Liver (tissue), 8 donors: ENCODE measurements at regions not wholly inside any gene's neighbourhood (a gene's known extent, or its start where the extent isn't known, plus 50 kb on each side); places are given as distances from the start of the nearest gene placed in this dataset.

ENCODE experiments used
- DNase-seq: peaks from one replicate; pipeline ENCODE4 v3.0.0-alpha.2; 2017; ENCODE audit warnings: low spot score
- H3K27ac ChIP-seq, 2 donors: one replicate each; pipeline ENCODE4 v1.7.0; 2013; ENCODE audit warnings: inconsistent platforms in 2 of 2, low read length in 2 of 2, control low read depth in 1 of 2, low read depth in 1 of 2, mild to moderate bottlenecking in 1 of 2
- H3K27me3 ChIP-seq, 4 donors: one replicate each; pipeline versions ENCODE4 v1.6.1 to v1.7.0; 2013; ENCODE audit warnings: low read length in 3 of 4, inconsistent platforms in 1 of 4, mild to moderate bottlenecking in 1 of 4, moderate library complexity in 1 of 4; ENCODE audit not compliant: control insufficient read depth in 4 of 4, insufficient read depth in 4 of 4
- H3K36me3 ChIP-seq, 4 donors: one replicate each; pipeline versions ENCODE4 v1.6.1 to v1.7.0; 2013; ENCODE audit warnings: low read length in 3 of 4, mild to moderate bottlenecking in 3 of 4, low read depth in 1 of 4, moderate library complexity in 1 of 4; ENCODE audit not compliant: control insufficient read depth in 4 of 4, insufficient read depth in 3 of 4
- H3K4me1 ChIP-seq, 4 donors: one replicate each; pipeline versions ENCODE4 v1.6.1 to v1.7.0; 2013; ENCODE audit warnings: low read length in 3 of 4, mild to moderate bottlenecking in 3 of 4, moderate library complexity in 1 of 4; ENCODE audit not compliant: control insufficient read depth in 4 of 4, insufficient read depth in 4 of 4
- H3K4me3 ChIP-seq, 3 donors: one replicate each; pipeline versions ENCODE4 v1.6.1 to v1.7.0; 2013; ENCODE audit warnings: low read length in 3 of 3, control low read depth in 1 of 3, low read depth in 1 of 3, mild to moderate bottlenecking in 1 of 3
- H3K9ac ChIP-seq, 2 donors: one replicate each; pipeline ENCODE4 v1.7.0; 2013; ENCODE audit warnings: low read length in 2 of 2, mild to moderate bottlenecking in 2 of 2, moderate library complexity in 2 of 2, control low read depth in 1 of 2, low read depth in 1 of 2
- H3K9me3 ChIP-seq, 4 donors: one replicate each; pipeline versions ENCODE4 v1.6.1 to v1.7.0; 2013; ENCODE audit warnings: low read length in 3 of 4; ENCODE audit not compliant: control insufficient read depth in 4 of 4
- GABPA ChIP-seq, 2 donors: IDR thresholded peaks in 1 of 2; conservative IDR thresholded peaks in 1 of 2; 2 replicates each; pipeline ENCODE4 v1.6.1; 2016; ENCODE audit warnings: antibody characterized with exemption in 2 of 2, mild to moderate bottlenecking in 1 of 2, moderate library complexity in 1 of 2
- HNF4A ChIP-seq, 2 donors: conservative IDR thresholded peaks; 2 replicates each; pipeline ENCODE4 v1.6.1; 2016; ENCODE audit warnings: antibody characterized with exemption in 2 of 2, mild to moderate bottlenecking in 2 of 2
- HNF4G ChIP-seq: IDR thresholded peaks from 2 replicates; pipeline ENCODE4 v1.6.1; 2016; ENCODE audit warnings: antibody characterized with exemption
- RAD21 ChIP-seq, 2 donors: IDR thresholded peaks; 2 replicates each; pipeline ENCODE4 v1.6.1; 2016; ENCODE audit warnings: antibody characterized with exemption in 2 of 2, mild to moderate bottlenecking in 2 of 2
- REST ChIP-seq: IDR thresholded peaks from 2 replicates; pipeline ENCODE4 v1.6.1; 2016; ENCODE audit warnings: antibody characterized with exemption, mild to moderate bottlenecking
- RXRA ChIP-seq, 2 donors: IDR thresholded peaks; 2 replicates each; pipeline ENCODE4 v1.6.1; 2017 to 2018; ENCODE audit warnings: antibody characterized with exemption in 2 of 2, mild to moderate bottlenecking in 1 of 2
- TAF1 ChIP-seq: conservative IDR thresholded peaks from 2 replicates; pipeline ENCODE4 v1.6.1; 2016; ENCODE audit warnings: antibody characterized with exemption, mild to moderate bottlenecking
- YY1 ChIP-seq: IDR thresholded peaks from 2 replicates; pipeline ENCODE4 v1.6.1; 2016; ENCODE audit warnings: antibody characterized with exemption, mild to moderate bottlenecking
- WGBS: extraction: QIAGEN DNeasy Blood & Tissue Kit; methylation state at CpG from one replicate; pipeline ENCODE4 v1.1.7; 2013; 5-methylcytosine and 5-hydroxymethylcytosine counted together
- TF ChIP-seq, protein P1 (sequence below): IDR thresholded peaks from 2 replicates; pipeline ENCODE4 v1.6.1; 2016; ENCODE audit warnings: antibody characterized with exemption
- TF ChIP-seq, protein P2 (sequence below): fragments of 150-350 bp; IDR thresholded peaks from 2 replicates; pipeline ENCODE4 v1.5.1; 2017; ENCODE audit warnings: improper control_type of control experiment, low read depth, low read length; ENCODE audit not compliant: missing input control
- donor health status: healthy.
- donor health status: healthy.
- donor health status: healthy.
- donor health status: healthy.
- donor health status: healthy.

DNA sequence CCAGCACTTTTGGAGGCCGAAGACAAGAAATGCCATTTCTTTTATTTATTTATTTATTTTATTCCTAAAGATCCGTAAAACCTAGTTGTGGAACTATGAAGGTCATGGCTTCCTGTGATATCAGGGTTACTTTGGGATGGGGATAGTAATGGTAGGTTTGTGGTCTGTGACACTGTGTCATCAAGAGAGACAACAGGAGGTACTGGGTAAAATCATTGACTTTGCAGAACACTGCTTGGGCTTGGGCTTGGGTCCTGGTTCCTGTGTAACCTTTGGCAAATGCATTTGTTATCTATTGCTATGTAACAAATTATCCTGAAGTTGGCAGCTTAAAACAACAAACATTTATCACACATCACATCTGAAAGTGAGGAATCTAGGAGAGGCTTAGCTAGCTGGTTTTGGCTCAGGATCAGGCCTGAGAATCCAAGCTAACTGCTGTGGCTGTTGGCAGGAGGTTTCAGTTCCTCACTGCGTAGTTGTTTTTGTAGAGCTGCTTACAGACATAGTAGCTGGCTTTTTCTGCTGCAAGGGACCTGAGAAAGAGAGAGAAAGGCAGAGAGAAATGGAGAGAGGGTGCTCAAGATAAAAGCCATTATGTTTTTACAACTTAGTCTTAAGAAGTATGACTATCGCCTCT lies 576.4 kb upstream of the SLIT2 start:
- Histone ChIP-seq H3K9me3 (no peaks in the 10 kb centered on the region), H3K36me3 (no peaks in the 10 kb centered on the region), H3K9ac (no peak overlapping the region), H3K27me3 (no peaks in the 10 kb centered on the region), H3K27ac (no peak overlapping the region), H3K4me3 (no peak overlapping the region), H3K4me1 (no peaks in the 10 kb centered on the region)
- TF ChIP-seq RAD21 (IDR thresholded peaks at IDR 0.05), result no peak
- TF ChIP-seq HNF4G, result no peak
- TF ChIP-seq, protein P1, sequence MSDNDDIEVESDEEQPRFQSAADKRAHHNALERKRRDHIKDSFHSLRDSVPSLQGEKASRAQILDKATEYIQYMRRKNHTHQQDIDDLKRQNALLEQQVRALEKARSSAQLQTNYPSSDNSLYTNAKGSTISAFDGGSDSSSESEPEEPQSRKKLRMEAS, result no peak
- no peak for TF ChIP-seq RXRA (IDR thresholded peaks at IDR 0.05)
- no peak for DNase-seq
- 80% methylated on average over 4 of the region's 4 CpGs for WGBS

DNA sequence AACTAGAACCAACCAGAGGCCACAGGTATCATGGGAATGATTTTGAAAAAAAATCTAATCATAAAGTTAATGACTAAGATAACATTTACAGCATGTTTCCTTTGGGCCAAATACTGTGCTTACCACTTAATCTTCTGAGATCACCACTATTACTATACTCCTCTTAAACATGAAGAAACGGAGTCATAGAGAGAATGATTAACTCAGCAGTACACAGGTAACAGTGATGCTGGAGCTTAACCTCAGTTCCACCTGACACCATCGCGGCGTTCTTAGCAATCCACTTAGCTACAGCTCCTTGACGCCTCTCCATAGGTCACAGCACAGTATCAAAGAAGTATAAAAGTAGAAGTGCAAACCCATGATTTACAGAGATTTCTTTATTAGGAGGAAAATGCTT lies 592.6 kb upstream of the SLIT2 start:
- Histone ChIP-seq H3K27ac (no peak overlapping the region), H3K4me1 (no peaks in the 10 kb centered on the region), H3K9me3 (no peaks in the 10 kb centered on the region), H3K27me3 (no peaks in the 10 kb centered on the region), H3K4me3 (no peak overlapping the region), H3K9ac (no peak overlapping the region), H3K36me3 (no peaks in the 10 kb centered on the region)
- no peak for DNase-seq
- TF ChIP-seq HNF4A (conservative IDR thresholded peaks at IDR 0.05) (no peak), TAF1 (no peak), YY1 (no peak)
- 85% methylated on average over 5 of the region's 5 CpGs for WGBS

DNA sequence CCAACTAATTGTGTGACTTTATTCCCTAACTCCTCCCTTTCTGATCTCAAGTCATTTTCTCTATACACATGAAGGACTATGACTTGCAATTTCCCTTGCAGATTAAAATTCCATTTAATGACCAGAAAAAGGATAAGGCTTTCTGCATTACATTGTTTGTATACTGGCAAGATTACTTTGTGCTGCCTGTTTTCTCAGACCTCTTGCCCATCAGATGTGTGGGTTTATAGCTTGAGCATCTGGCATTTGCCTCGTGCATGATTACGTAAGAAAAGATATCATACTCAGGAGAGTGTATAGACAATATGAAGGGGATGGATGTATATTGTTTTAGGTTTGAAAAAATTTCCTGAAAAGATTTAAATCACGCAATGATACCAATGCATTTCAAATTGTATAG lies 593.8 kb upstream of the SLIT2 start:
- no peak for DNase-seq
- no peak overlapping the region for H3K9ac ChIP-seq
- TF ChIP-seq GABPA (IDR thresholded peaks at IDR 0.05 in 1 of 2, conservative IDR thresholded peaks at IDR 0.05 in 1 of 2) (no peak), REST (no peak)
- TF ChIP-seq, protein P2, sequence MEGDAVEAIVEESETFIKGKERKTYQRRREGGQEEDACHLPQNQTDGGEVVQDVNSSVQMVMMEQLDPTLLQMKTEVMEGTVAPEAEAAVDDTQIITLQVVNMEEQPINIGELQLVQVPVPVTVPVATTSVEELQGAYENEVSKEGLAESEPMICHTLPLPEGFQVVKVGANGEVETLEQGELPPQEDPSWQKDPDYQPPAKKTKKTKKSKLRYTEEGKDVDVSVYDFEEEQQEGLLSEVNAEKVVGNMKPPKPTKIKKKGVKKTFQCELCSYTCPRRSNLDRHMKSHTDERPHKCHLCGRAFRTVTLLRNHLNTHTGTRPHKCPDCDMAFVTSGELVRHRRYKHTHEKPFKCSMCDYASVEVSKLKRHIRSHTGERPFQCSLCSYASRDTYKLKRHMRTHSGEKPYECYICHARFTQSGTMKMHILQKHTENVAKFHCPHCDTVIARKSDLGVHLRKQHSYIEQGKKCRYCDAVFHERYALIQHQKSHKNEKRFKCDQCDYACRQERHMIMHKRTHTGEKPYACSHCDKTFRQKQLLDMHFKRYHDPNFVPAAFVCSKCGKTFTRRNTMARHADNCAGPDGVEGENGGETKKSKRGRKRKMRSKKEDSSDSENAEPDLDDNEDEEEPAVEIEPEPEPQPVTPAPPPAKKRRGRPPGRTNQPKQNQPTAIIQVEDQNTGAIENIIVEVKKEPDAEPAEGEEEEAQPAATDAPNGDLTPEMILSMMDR, result no peak
- TF ChIP-seq, protein P1, result no peak
- no peaks in the 10 kb centered on the region for H3K27me3 ChIP-seq
- H3K4me1 ChIP-seq, result no peaks in the 10 kb centered on the region
- 78% methylated on average over 3 of the region's 3 CpGs for WGBS
- H3K4me3 ChIP-seq, result no peak overlapping the region
- no peak overlapping the region for H3K27ac ChIP-seq
- no peaks in the 10 kb centered on the region for H3K36me3 ChIP-seq
- no peaks in the 10 kb centered on the region for H3K9me3 ChIP-seq
